Hepatocyte (in vitro differentiated cells): ENCODE measurements at regions not wholly inside any gene's neighbourhood (a gene's known extent, or its start where the extent isn't known, plus 50 kb on each side); places are given as distances from the start of the nearest gene placed in this dataset.

Experiments
- DNase-seq: peaks from one replicate; pipeline ENCODE4 v3.0.0-alpha.2; 2016; ENCODE audit warnings: low spot score
- H2AFZ ChIP-seq: fragments of 200-600 bp; sonication (generic); 2 replicates; pipeline ENCODE4 v1.6.0; 2016; ENCODE audit warnings: antibody characterized with exemption, mild to moderate bottlenecking
- H3K27ac ChIP-seq: fragments of 200-600 bp; sonication (generic); 2 replicates; pipeline ENCODE4 v1.5.1; 2016; ENCODE audit warnings: mild to moderate bottlenecking
- H3K27me3 ChIP-seq: fragments of 200-600 bp; sonication (generic); 2 replicates; pipeline ENCODE4 v1.6.1; 2016
- H3K36me3 ChIP-seq: fragments of 200-600 bp; sonication (generic); replicated peaks from 2 replicates; pipeline ENCODE4 v1.5.1; 2016; ENCODE audit warnings: low read depth; ENCODE audit not compliant: insufficient read depth
- H3K4me1 ChIP-seq: fragments of 200-600 bp; sonication (generic); 2 replicates; pipeline ENCODE4 v1.5.1; 2016; ENCODE audit warnings: mild to moderate bottlenecking, moderate library complexity; ENCODE audit not compliant: insufficient read depth
- H3K4me2 ChIP-seq: fragments of 200-600 bp; sonication (generic); 2 replicates; pipeline ENCODE4 v1.6.0; 2016
- H3K4me3 ChIP-seq: fragments of 200-600 bp; sonication (generic); 2 replicates; pipeline ENCODE4 v1.5.1; 2016; ENCODE audit warnings: mild to moderate bottlenecking
- H3K79me2 ChIP-seq: fragments of 200-600 bp; sonication (generic); 2 replicates; pipeline ENCODE4 v1.6.0; 2017; ENCODE audit warnings: mild to moderate bottlenecking
- H3K9me2 ChIP-seq: fragments of 200-600 bp; sonication (generic); replicated peaks from 2 replicates; pipeline ENCODE4 v1.6.0; 2017; ENCODE audit warnings: mild to moderate bottlenecking; ENCODE audit not compliant: insufficient read depth
- H3K9me3 ChIP-seq: fragments of 200-600 bp; sonication (generic); 2 replicates; pipeline ENCODE4 v1.5.1; 2016; ENCODE audit warnings: low read depth, mild to moderate bottlenecking
- H4K20me1 ChIP-seq: fragments of 200-600 bp; sonication (generic); 2 replicates; pipeline ENCODE4 v1.6.0; 2016; ENCODE audit warnings: mild to moderate bottlenecking; ENCODE audit not compliant: insufficient read depth, poor library complexity, severe bottlenecking
- CTCF ChIP-seq: fragments of 200-600 bp; sonication (generic); IDR thresholded peaks from 2 replicates; pipeline ENCODE4 v1.5.1; 2016; ENCODE audit warnings: antibody characterized with exemption, mild to moderate bottlenecking; ENCODE audit not compliant: poor library complexity
- EZH2 ChIP-seq: fragments of 200-600 bp; sonication (generic); IDR thresholded peaks from 2 replicates; pipeline ENCODE4 v1.6.1; 2016; ENCODE audit warnings: antibody characterized with exemption, mild to moderate bottlenecking, borderline replicate concordance
- EZH2phosphoT487 ChIP-seq: fragments of 200-600 bp; sonication (generic); IDR thresholded peaks from one replicate; pipeline ENCODE4 v1.6.1; 2018; ENCODE audit warnings: antibody characterized with exemption, mild to moderate bottlenecking, low read depth, moderate library complexity; ENCODE audit not compliant: unreplicated experiment, severe bottlenecking
- WGBS: methylation state at CpG from one replicate; pipeline ENCODE4 v1.1.6; 2016; ENCODE audit warnings: low lambda C conversion rate; ENCODE audit errors: missing lambda C conversion rate; 5-methylcytosine and 5-hydroxymethylcytosine counted together

DNA sequence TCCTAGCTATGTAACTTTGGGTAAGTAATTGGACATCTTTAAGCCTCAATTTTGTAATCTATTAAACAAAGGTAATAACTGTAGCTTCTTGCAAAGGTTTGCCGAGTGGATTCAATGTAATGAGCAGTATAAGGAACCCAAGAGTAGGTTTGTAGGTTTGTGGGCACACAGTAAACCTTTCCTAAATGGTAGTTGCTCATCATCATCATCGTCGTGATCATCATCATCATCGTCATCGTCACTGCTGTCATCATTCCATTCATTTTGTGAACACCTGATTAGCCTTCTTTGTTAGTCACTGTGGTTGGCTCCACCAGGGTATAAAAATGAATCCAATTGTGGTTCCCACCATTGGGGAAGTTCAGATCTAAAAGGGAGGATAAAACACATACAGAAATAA, 223.1 kb upstream of the KIRREL3 start:
- Histone ChIP-seq H3K9me3 (no peaks in the 10 kb centered on the region), H4K20me1 (no peaks in the 10 kb centered on the region), H3K79me2 (no peaks in the 10 kb centered on the region), H3K4me2 (no peak overlapping the region), H3K27ac (no peak overlapping the region), H3K4me1 (peaks cover 3% of the 10 kb centered on the region), H2AFZ (no peak overlapping the region), H3K36me3 (no peaks in the 10 kb centered on the region), H3K4me3 (no peak overlapping the region), H3K9me2 (no peaks in the 10 kb centered on the region), H3K27me3 (no peaks in the 10 kb centered on the region)
- no peak for TF ChIP-seq CTCF
- TF ChIP-seq EZH2: no peak
- WGBS: 95% methylated on average over 5 of the region's 5 CpGs
- no peak for DNase-seq

DNA sequence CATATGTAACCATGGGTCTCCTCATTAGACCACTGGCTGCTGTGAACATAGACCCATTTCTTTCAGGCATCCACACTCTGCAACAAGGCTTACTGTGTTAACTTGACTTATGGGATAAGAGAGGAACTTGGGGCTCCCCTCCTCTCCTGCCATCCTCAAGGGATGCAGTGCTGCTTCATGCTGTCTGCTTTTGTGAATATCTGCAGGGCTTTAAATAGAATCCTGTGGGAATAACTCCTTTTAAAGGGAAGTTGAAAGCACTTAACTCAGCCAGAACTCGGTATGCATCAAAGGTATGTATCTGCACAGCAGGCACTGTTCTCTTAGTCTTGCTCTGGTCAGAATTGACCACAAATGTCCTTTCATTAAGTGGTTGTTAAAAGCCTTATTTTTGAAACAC, 222.5 kb upstream of the KIRREL3 start:
- DNase-seq: no peak
- Histone ChIP-seq H2AFZ (no peak overlapping the region), H3K27ac (no peak overlapping the region), H3K4me3 (no peak overlapping the region), H4K20me1 (no peaks in the 10 kb centered on the region), H3K79me2 (no peaks in the 10 kb centered on the region), H3K9me3 (no peaks in the 10 kb centered on the region), H3K27me3 (no peaks in the 10 kb centered on the region), H3K9me2 (no peaks in the 10 kb centered on the region), H3K36me3 (no peaks in the 10 kb centered on the region), H3K4me2 (no peak overlapping the region), H3K4me1 (peaks cover 3% of the 10 kb centered on the region)
- WGBS: 24% methylated on average over 1 of the region's 1 CpG
- TF ChIP-seq CTCF (no peak), EZH2phosphoT487 (no peak), EZH2 (no peak)

- Histone ChIP-seq H3K79me2 (no peaks in the 10 kb centered on the region), H3K27ac (no peak overlapping the region), H3K4me2 (no peak overlapping the region), H3K36me3 (no peaks in the 10 kb centered on the region), H3K27me3 (no peaks in the 10 kb centered on the region), H3K9me3 (no peaks in the 10 kb centered on the region), H3K4me1 (no peaks in the 10 kb centered on the region), H2AFZ (no peak overlapping the region), H4K20me1 (no peaks in the 10 kb centered on the region), H3K4me3 (no peak overlapping the region), H3K9me2 (no peaks in the 10 kb centered on the region)
- no peak for DNase-seq
- WGBS: 86% methylated on average over 2 of the region's 2 CpGs
- no peak for TF ChIP-seq CTCF
- no peak for TF ChIP-seq EZH2
- no peak for TF ChIP-seq EZH2phosphoT487
These were observed 219.1 kb upstream of the KIRREL3 start for GRCh38 chr11:127219704-127220103.

GRCh38 chr11:127218275-127218608, 217.7 kb upstream of the KIRREL3 start:
- WGBS: 94% methylated on average over 3 of the region's 3 CpGs
- no peak for TF ChIP-seq CTCF
- no peak for TF ChIP-seq EZH2
- no peak for TF ChIP-seq EZH2phosphoT487
- no peaks in the 10 kb centered on the region for H3K9me2 ChIP-seq

More at GRCh38 chr11:127218275-127218608, 217.7 kb upstream of the KIRREL3 start:
- Histone ChIP-seq H4K20me1 (no peaks in the 10 kb centered on the region), H2AFZ (no peak overlapping the region), H3K4me3 (no peak overlapping the region), H3K27me3 (no peaks in the 10 kb centered on the region), H3K4me2 (no peak overlapping the region), H3K27ac (no peak overlapping the region), H3K79me2 (no peaks in the 10 kb centered on the region), H3K4me1 (no peaks in the 10 kb centered on the region), H3K36me3 (no peaks in the 10 kb centered on the region), H3K9me3 (no peaks in the 10 kb centered on the region)
- DNase-seq: no peak
